ENCODE measurements at regions not wholly inside any gene's neighbourhood (a gene's known extent, or its start where the extent isn't known, plus 50 kb on each side); places are given as distances from the start of the nearest gene placed in this dataset.

GRCh38 chr1:208615371-208615770 is 371.2 kb upstream of the PLXNA2 start:
- TF ChIP-seq POLR2A (IDR thresholded peaks at IDR 0.05; ENCODE audit: low read depth, low read length) (no peak), SPI1 (IDR thresholded peaks at IDR 0.05; ENCODE audit: low read depth, low read length) (no peak), TAF1 (IDR thresholded peaks at IDR 0.05; ENCODE audit: low read depth, low read length) (no peak), POLR2AphosphoS5 (IDR thresholded peaks at IDR 0.05; ENCODE audit: low read depth, low read length) (no peak), POU2F2 (IDR thresholded peaks at IDR 0.05; ENCODE audit: low read depth, low read length) (no peak)

All from GM12891 (cell line).